Suppressor macrophage (primary cell): ENCODE measurements at regions not wholly inside any gene's neighbourhood (a gene's known extent, or its start where the extent isn't known, plus 50 kb on each side); places are given as distances from the start of the nearest gene placed in this dataset.

Experiments used
- DNase-seq, 4 experiments: peaks; one replicate each; pipeline ENCODE4 v3.0.0-alpha.2; 2020 to 2022

DNA sequence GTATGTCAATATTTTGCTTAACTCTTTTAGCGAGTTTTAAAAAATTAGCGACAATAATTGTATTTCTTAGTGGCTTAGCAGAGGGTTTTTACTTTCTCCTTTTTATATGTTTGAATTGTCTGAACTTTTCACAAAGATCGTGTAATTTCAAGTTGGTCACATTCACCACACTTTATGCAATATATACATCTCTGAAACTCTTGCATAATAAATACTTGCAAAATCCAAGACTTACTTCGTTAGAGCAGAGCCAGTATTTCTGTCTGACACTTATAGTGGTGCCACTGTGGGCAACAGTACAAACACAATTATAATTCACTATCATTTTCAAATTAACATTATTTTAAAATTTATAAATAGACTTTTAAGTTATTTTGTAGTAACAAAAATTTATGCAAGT lies 62.0 kb downstream of the SUCNR1 start:
- peak in 3 of 4 experiments; percentile 1 to 77 (median 73) for DNase-seq

DNA sequence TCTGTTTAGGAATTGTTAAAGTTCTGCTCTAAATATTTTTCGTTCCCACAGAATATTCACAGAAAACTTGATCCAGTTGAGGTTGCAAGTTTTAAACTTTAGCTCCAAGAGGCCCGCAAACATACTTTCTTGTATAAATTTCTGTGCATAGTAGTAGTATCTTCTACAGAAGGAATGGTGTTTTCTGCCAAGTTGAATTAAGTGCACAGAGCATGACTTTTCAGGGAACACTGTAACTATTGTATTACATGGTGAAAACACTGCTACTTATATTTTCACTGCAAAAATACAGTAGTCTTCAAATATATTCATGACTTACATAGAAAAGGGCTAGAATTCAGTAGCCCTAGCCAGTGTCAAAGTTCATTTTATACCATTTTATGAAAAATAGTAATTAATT lies 67.0 kb downstream of the SUCNR1 start:
- DNase-seq, result no peak

DNA sequence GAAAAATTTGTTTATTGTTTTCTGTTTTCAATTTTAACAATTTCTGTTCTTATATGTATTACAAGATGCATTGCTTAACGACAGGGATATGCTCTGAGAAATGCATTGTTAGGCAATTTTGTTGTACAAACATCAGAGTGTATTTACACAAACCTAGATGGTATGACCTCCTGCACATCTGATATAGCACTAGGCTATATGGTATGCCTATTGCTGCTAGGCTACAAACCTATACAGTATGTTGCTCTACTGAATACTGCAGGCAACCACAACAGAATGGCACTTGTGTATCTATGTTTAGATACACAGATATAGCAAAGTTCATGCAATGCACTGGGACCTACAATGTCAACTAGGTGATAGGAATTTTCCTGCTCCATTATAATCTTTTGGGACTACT lies 70.1 kb downstream of the SUCNR1 start:
- no peak for DNase-seq

DNA sequence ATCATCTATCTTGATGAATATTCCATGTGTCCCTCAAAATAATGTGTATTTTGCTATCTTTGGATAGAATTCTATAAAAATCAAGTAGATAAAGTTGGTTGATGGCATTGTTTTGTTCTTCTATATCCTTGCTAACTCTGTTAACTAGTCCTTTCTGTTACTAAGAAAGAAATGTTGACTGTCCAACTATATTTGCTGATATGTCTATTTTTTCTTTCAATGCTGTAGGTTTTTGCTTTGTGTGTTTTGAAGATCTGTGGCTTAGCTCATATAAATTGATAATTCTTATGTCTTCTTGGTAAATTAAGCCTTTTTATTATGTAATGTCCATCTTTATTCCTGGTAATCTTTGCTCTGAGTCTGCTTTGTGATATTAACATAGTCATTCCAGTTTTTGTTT lies 70.9 kb downstream of the SUCNR1 start:
- DNase-seq, result no peak

DNA sequence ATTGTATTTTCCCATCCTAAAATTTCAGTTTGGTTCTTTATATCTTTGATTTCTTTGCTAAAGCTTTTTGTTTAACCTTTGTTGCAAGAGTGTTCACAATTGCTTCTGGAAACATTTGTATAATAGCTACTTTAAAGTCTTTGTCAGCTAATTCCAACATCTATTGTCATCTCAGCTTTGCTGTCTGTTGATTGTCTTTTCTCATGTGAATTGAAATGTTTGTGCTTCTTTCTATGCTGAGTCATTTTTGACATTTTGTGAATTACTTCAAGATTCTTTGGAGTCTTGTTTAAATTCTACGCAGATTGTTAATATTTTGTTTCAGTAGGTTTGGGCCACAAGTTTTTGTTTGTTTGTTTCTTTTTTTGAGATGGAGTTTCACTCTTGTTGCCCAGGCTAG lies 73.2 kb downstream of the SUCNR1 start:
- no peak for DNase-seq

DNA sequence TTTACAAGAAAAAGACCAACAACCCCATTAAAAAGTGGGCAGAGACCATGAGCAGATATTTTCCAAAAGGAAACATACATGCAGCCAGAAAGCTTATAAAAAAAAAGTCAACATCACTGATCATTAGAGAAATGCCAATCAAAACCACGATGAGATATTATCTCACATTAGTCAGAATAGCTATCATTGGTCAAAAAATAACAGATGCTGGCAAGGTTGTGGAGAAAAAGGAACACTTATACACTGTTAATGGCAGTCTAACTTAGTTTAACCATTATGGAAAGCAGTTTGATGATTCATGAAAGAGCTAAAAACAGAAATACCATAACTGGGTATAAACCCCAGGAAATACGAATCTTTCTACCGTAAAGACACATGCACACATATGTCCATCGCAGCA lies 76.3 kb downstream of the SUCNR1 start:
- no peak for DNase-seq

DNA sequence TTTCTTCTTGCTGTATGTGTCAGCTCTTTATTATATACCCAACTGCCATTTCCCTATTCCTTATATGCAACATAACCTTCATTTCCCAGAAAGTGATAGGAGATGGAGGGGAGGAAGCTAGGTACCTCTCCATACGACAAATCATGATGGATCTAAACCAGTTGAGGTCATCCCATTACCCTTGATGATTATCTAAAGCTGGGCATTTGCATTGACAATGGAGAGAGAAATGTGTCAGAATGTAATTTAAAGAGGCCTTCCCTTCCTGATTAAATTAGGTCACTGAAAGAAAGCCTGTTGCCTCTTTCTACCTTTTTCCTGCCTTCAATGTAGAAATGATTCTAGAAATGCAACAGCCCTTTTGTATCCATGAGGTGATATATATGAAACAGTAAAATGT lies 81.9 kb downstream of the SUCNR1 start:
- DNase-seq, result no peak

DNA sequence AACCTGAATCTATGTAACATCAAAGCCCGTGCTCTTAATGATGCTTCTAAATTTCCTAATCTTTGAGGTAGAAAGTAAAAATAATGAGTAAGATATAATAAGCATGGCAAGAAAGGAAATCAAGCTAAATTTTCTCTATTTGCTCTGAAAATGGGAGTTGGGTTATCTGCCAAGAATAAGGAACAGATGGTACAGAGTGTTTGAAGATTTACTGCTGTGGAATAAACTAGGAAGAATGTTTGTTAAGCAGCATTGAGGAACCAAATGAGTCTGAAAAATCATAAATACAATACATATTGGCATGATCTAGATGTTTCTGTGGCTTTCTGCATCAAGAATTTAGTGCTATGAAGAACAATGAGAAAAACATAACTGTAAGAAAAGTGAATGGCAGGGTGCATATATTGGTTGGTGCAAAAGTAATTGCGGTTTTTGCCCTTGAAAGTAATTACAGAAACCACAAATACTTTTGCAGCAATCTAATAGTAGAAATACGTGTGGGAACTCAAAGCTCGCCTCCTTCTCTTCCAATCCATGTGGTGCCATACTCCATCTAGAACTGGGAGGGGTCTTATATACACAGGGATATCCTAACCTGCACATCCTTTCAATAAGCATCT lies 87.6 kb downstream of the SUCNR1 start:
- DNase-seq, result no peak

DNA sequence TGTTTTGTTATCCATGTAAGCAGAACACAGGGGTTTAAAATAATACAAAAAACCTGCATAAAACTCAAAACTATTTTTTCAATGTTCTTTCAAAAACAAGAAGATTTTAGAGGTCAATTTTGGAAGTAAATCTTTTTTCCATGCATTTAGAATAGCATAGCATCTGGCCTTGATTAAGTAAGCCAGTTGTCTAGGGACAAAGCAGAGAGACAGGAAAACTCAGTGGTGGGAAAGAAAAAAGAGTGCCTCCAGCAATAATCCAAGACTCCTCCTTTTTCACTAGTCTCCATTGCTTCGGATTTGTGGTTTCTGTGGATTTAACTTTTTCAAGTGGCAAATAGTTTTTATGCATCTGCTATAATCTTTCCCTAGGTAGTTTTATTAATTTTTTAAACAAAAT lies 88.9 kb downstream of the SUCNR1 start:
- no peak for DNase-seq

DNA sequence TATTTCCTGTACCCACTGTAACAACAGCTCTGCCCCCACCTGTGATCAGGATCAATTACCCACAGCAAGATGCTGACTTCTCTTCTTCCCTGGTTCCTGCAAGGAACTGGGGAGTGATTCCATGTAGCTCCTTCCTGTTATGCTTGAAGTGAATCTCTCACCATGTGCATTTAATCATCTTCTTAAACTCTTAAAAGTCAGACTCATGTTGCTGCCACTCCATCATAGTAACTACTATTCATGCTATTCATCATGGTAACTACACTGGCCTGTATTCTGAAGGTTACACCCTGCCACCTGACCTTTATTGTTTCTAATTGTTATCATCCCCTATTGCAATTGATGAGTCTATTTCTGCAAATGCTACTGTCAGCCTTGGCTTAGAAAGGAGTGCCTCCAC lies 89.5 kb downstream of the SUCNR1 start:
- DNase-seq, result no peak

DNA sequence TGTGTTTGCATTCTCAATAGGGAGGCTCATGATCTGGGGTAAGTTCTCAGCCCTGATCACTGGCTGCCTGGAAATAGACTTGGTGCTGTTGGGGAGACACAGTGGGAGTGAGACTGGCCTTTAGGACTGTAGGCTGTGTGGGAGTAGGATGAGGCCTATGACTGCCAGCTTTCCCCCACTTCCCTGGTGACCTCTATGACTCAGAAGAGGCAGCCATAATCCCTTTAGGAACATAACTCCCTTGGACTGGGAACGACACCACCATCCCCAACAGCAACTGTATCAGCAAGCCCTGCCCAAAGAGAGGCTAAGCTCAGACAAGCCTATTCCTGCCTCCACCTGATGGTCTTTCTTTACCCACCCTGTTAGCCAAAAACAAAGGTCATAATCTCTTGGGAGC lies 91.3 kb downstream of the SUCNR1 start:
- peak; percentile 38 to 66 (median 62) for DNase-seq

DNA sequence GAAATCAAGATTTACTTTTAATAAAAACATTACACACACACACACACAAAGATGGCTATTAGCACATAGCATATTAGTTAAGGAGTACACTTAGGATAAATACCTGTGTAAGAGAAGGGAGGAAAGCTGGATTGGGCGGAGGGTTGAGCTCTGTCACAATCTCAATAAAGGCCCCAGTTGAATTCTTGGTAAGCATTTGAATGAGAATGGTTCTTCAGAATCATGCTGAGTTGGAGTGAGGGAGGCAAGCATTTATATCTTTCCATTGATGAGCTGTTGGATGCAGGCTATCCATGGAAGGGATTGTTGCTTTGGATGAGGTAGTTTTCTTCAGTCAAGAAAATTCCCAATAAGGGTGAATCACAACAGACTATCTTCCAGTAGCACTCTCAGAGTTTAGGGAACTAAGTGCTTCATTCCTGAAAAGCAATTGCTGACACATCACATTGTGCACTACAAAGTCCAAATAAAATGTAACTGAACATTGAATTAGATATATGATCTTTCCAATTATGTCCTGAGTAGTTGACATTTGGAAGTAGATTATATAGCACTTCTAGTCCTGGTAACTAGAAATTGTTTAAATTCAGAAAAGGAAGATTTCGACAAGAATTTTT lies 95.7 kb downstream of the SUCNR1 start:
- DNase-seq, result peak in 3 of 4 experiments; percentile 5 to 37 (median 18)

DNA sequence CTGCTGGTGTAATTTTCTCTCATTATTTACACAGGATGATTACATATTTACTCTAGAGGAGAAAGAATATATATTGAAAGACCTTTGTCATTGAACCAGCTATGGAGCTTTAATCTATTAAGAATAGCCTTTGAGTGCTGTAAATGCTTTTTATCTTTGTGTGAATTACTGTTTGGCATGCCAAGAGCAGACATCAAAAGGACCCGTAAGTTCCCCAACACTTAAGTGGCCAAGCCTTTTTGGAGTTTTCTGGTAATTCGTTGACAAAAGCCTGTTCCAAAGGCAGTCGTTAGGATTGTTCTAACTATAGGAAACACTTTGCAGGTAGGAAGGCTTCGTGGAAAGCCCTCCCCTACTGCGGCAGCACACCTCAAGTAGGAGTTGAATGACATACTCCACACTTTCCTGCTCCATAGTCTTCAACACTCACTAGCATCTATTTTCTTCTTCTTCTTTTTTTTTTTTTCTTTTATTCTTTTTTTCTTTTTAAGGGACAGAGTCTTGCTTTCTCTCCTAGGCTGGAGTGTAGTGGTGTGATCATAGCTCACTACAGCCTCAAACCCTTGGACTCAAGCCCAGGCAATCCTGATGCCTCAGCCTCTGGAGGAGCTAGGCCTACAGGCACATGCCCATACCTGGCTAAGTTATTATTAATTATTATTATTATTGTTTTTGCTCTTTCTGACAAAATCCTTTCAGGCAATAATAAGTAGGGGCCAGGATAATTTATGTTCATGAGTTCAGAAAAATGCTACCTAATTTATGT lies 98.6 kb downstream of the SUCNR1 start:
- no peak for DNase-seq

DNA sequence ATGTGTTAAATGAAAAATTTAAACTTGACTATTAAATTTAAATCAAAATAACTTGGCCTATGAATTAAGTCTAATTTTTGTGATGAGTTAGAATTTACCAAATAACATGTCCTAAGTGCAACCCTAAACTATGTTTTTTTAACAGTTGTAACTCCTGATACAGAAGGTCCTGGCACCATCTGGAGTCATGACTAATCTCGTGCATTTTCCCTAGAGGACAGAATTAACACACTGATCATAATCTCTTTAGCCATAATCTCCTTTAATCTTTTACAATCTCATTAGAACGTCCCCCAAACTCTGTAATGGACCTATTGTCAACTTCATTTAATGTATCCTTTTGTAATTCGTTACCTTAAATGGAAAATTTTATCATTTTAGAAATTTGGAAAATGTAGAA lies 100.6 kb downstream of the SUCNR1 start:
- no peak for DNase-seq

DNA sequence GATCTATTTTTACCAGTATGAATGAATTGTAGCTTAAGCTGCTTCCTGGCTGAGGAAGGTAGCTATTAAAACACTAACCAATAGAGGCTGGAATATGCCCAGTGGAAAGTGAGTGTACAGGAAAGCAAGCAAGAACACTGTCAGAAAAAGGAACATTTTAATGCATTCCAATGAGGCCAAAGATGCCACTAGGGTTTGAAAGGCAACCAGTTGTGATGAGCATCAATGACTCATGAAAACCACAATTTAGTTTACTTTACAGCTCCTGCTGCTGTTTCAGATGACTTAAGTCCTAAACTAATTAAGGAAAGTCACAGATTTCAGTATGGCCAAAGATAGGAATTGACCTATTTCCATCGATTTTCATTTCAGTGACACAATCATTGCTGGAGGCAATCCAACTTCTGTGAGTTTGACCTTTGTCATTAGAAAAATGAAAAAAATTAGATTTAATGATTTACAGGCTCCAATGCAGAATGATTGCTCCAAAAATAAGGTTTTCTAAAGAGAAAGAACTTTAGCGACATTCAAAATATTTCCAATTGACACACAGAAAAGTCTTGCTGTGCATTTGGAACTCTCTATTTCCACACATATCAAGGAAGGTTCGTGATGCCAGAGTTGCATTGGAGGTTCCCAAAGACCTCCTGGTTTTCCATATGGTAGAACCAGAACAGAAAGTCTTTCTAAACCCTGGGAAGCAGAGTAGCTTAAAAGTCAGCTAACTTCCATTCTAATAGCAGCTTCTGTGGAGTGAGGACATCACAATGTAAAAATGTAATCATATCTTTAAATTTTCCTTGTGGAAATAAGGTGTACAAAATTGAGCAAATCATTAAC lies 103.0 kb downstream of the SUCNR1 start:
- DNase-seq, result peak in 2 of 4 experiments; percentile 3 to 10

DNA sequence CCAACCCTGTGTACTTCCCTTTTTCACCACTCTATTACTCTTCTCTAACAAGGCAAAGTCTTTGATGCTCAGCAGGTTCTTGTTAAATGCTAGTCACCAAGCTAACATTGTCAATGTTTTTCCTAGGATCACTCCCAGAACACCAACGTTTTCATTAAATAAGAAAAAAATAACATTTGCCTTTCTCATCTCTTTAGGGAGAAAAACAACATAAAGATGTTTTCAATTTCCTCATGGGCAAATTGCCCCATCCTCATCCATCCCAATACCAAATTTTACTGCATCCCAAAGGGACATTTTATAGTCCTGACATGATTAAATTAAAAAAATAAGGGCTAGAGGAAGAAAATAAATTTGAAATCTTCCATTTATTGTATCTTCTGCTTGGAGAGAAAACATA lies 106.5 kb downstream of the SUCNR1 start:
- no peak for DNase-seq

DNA sequence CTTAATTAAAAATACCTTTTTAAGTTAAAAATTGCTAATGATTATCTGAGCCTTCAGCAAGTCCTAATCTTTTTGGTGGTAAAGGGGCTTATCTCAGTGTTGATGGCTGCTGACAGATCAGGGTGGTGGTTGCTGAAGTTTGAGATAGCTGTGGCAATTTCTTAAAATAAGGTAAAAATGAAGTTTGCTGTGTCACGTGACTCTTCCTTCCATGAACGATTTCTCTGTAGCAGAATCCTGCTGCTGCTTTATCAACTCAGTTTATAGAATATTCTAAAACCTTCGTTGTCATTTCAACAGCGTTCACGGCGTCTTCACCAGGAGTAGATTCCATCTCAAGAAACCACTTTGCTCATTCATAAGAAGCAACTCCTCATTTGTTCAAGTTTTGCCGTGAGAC lies 110.1 kb downstream of the SUCNR1 start:
- DNase-seq, result no peak

DNA sequence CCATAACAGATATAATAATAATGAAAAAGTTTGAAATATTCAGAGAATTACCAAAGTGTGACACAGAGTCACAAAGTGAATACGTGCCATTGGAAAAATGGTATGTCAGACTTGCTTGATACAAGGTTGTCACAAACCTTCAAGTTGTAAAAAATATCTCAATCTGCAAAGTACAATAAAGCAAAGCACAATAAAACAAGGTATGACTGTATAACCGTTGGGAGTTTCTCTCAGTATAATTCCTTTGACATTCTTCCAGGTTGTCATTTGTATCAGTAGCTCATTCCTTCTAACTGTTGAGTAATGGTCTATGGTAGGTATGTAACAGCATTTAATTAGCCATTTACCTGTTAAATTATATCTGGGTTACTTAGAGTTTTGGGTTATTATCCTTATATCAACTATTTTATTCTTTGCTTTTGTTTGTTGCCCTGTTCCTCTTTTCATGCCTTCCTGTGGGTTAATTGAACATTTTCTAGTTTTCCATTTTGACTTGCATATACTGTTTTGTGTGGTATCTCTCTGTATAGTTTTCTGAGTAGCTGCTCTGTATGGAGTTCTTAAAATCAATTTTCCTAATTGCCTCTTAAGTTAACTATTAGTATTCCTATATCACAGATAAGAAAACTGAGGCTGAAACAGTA lies 112.5 kb downstream of the SUCNR1 start:
- DNase-seq, result no peak

DNA sequence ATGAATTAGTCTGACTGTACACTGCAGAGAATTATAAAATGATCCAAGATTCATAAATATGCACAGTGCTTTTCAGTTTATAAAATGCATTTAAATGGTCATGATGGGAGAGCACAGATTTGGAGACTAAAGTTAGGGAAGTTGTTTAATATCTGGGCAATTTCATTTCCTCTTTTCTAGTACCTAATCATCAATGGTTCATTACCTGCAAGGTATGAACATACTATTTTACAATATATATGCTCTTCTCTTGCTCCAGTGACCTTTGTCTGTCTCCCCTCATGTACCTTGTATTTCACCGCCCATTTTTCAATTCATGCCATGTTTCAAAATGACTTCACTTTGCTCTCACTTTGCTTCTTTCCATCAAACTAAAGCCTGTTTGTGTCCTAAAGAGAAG lies 114.5 kb downstream of the SUCNR1 start:
- no peak for DNase-seq

DNA sequence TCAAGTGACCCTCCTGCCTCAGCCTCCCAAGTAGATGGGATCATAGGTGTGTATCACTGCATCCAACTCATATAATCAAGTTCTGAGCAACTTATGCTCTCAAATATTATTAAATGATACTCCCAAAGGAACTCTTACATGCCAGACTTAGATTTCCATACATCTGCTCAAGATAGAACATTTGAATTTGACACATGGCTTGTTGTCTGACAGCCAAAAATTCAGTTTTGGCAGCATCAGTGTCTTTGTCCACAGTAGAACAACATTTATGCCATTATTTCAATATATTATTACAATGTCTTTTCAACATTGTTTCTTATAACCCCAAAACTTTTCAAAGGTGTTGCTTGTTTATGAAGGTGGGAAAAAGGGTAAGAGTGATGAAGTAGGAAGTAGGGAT lies 116.2 kb downstream of the SUCNR1 start:
- DNase-seq, result no peak

DNA sequence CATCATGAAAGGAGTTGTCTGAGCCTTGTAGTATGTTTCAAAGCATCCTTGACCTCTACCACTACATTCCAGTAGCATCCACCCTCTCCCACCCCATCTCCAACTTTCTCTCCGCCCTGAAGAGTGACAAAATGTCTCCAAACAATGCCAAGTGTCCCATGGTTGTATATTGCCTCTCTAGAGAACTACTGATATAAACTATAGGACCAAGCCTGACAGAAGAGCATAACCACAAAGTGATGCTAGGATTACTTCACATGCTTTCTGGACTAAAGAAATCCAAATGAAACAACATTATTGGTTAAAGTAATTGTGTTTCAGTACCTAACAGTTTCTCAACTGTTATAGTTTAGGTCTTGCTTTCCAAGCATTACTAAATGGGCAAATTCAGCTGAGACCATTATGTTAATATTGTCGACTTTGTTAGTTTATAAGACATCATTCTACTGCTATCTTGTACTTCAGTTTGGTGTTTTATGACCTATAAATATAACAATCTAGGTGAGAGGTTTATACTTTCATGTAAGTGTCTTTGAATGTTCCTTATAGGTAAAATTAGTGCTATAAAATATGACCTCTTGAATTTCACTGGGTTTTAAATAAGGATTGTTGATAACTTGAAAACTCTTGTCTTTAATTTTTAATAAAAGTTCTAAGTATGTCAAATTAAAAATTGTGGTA lies 117.4 kb downstream of the SUCNR1 start:
- no peak for DNase-seq
